ENCODE measurements at regions not wholly inside any gene's neighbourhood (a gene's known extent, or its start where the extent isn't known, plus 50 kb on each side); places are given as distances from the start of the nearest gene placed in this dataset.

- no peak for DNase-seq (ENCODE audit: low read depth)
Observed at GRCh38 chr10:91036807-91037411, 116.0 kb upstream of the ANKRD1 start.

GRCh38 chr10:91038971-91039370, 118.1 kb upstream of the ANKRD1 start:
- DNase-seq (ENCODE audit: low read depth) = no peak

- no peak for DNase-seq (ENCODE audit: low read depth)
Observed at GRCh38 chr10:91040343-91040742, 119.5 kb upstream of the ANKRD1 start.

- no peak for DNase-seq (ENCODE audit: low read depth)
Observed at GRCh38 chr10:91042069-91042468, 121.2 kb upstream of the ANKRD1 start.

- DNase-seq (ENCODE audit: low read depth) = peak; percentile 53
Observed at GRCh38 chr10:91043173-91043910, 122.5 kb upstream of the ANKRD1 start.

- DNase-seq (ENCODE audit: low read depth) = no peak
Observed at GRCh38 chr10:91046869-91047268, 126.0 kb upstream of the ANKRD1 start.

GRCh38 chr10:91048380-91048779, 127.5 kb upstream of the ANKRD1 start:
- no peak for DNase-seq (ENCODE audit: low read depth)

- no peak for DNase-seq (ENCODE audit: low read depth)
Observed at GRCh38 chr10:91049296-91049987, 128.6 kb upstream of the ANKRD1 start.

GRCh38 chr10:91049988-91050360, 129.1 kb upstream of the ANKRD1 start:
- DNase-seq (ENCODE audit: low read depth) = no peak

GRCh38 chr10:91050371-91051034, 129.6 kb upstream of the ANKRD1 start:
- no peak for DNase-seq (ENCODE audit: low read depth)

GRCh38 chr10:91051829-91052228, 130.9 kb upstream of the ANKRD1 start:
- no peak for DNase-seq (ENCODE audit: low read depth)

GRCh38 chr10:91054325-91054724, 133.4 kb upstream of the ANKRD1 start:
- DNase-seq (ENCODE audit: low read depth) = no peak

- DNase-seq (ENCODE audit: low read depth) = no peak
Observed at GRCh38 chr10:91061187-91061586, 140.3 kb upstream of the ANKRD1 start.

GRCh38 chr10:91061608-91062007, 140.7 kb upstream of the ANKRD1 start:
- DNase-seq (ENCODE audit: low read depth) = no peak

- no peak for DNase-seq (ENCODE audit: low read depth)
Observed at GRCh38 chr10:91062091-91062490, 141.2 kb upstream of the ANKRD1 start.

GRCh38 chr10:91071786-91072185, 148.7 kb upstream of the PCGF5 start:
- DNase-seq (ENCODE audit: low read depth) = no peak

GRCh38 chr10:91073286-91073979, 147.0 kb upstream of the PCGF5 start:
- no peak for DNase-seq (ENCODE audit: low read depth)

- DNase-seq (ENCODE audit: low read depth) = no peak
Observed at GRCh38 chr10:91076991-91077548, 143.4 kb upstream of the PCGF5 start.

- no peak for DNase-seq (ENCODE audit: low read depth)
Observed at GRCh38 chr10:91077549-91078071, 142.9 kb upstream of the PCGF5 start.

- DNase-seq (ENCODE audit: low read depth) = no peak
Observed at GRCh38 chr10:91080776-91081175, 139.7 kb upstream of the PCGF5 start.

- DNase-seq (ENCODE audit: low read depth) = no peak
Observed at GRCh38 chr10:91082447-91082846, 138.0 kb upstream of the PCGF5 start.
